SK-N-SH (cell line): ENCODE measurements at regions not wholly inside any gene's neighbourhood (a gene's known extent, or its start where the extent isn't known, plus 50 kb on each side); places are given as distances from the start of the nearest gene placed in this dataset.

Experiments used
- CTCF ChIA-PET: fragments of 300-600, 350-600 bp; formaldehyde crosslinking; extraction: SDS; loops from one replicate; lab custom pipeline; 2021; lab: Yijun Ruan, JAX
- POLR2A ChIA-PET: fragments of 350-600 bp; sonication (Branson Sonifier 250); formaldehyde crosslinking; extraction: SDS; loops from one replicate; lab custom pipeline; 2020; ENCODE audit warnings: antibody characterized with exemption, inconsistent platforms; lab: Yijun Ruan, JAX
- DNase-seq: peaks from one replicate; pipeline ENCODE4 v3.0.0; 2012
- H2AFZ ChIP-seq: fragments of 200-600 bp; sonication (generic); 2 replicates; pipeline ENCODE4 v1.8.1; 2016; ENCODE audit warnings: antibody characterized with exemption, mild to moderate bottlenecking, low read depth
- H3F3A ChIP-seq: fragments of 200-600 bp; sonication (generic); replicated peaks from 2 replicates; pipeline ENCODE3; 2016; ENCODE audit warnings: antibody characterized with exemption, mild to moderate bottlenecking; ENCODE audit not compliant: insufficient read depth
- H3K27ac ChIP-seq, 2 experiments: fragments of 200-500 bp in 1 of 2; fragments of 200-600 bp in 1 of 2; sonication (Bioruptor generic) in 1 of 2; sonication (generic), shearing (Covaris generic) in 1 of 2; 2 replicates each; pipeline versions ENCODE4 v1.5.1 to v1.6.1; 2014 to 2016; ENCODE audit warnings: low read depth in 2 of 2, inconsistent platforms in 1 of 2, low read length in 1 of 2, mild to moderate bottlenecking in 1 of 2, mixed read lengths in 1 of 2
- H3K27me3 ChIP-seq: fragments of 200-600 bp; sonication (generic), shearing (Covaris generic); 2 replicates; pipeline ENCODE4 v1.6.1; 2016; ENCODE audit warnings: mixed run types; ENCODE audit not compliant: insufficient read depth
- H3K36me3 ChIP-seq, 2 experiments: fragments of 200-500 bp in 1 of 2; fragments of 200-600 bp in 1 of 2; sonication (Bioruptor generic) in 1 of 2; sonication (generic) in 1 of 2; replicated peaks in 1 of 2; 2 replicates each; pipeline versions ENCODE3 to v1.5.1; 2014 to 2016; ENCODE audit warnings: low read length in 1 of 2, mild to moderate bottlenecking in 1 of 2; ENCODE audit not compliant: insufficient read depth in 2 of 2, control insufficient read depth in 1 of 2
- H3K4me1 ChIP-seq, 2 experiments: fragments of 200-500 bp in 1 of 2; fragments of 200-600 bp in 1 of 2; sonication (Bioruptor generic) in 1 of 2; sonication (generic), shearing (Covaris generic) in 1 of 2; 2 replicates each; pipeline versions ENCODE4 v1.5.1 to v1.6.1; 2014 to 2016; ENCODE audit warnings: low read depth in 1 of 2, low read length in 1 of 2, mixed run types in 1 of 2; ENCODE audit not compliant: insufficient read depth in 2 of 2, control insufficient read depth in 1 of 2
- H3K4me2 ChIP-seq: fragments of 200-600 bp; sonication (generic), shearing (Covaris generic); 2 replicates; pipeline ENCODE4 v1.6.1; 2017; ENCODE audit warnings: mixed run types
- H3K4me3 ChIP-seq, 2 experiments: fragments of 200-500 bp in 1 of 2; fragments of 200-600 bp in 1 of 2; sonication (Bioruptor generic) in 1 of 2; sonication (generic), shearing (Covaris generic) in 1 of 2; 2 replicates each; pipeline versions ENCODE4 v1.5.1 to v1.8.1; 2014 to 2016; ENCODE audit warnings: low read depth in 2 of 2, inconsistent platforms in 1 of 2, low read length in 1 of 2, mild to moderate bottlenecking in 1 of 2, mixed read lengths in 1 of 2, moderate library complexity in 1 of 2
- H3K79me2 ChIP-seq: fragments of 200-600 bp; sonication (generic); 2 replicates; pipeline ENCODE4 v1.8.1; 2017; ENCODE audit warnings: mild to moderate bottlenecking; ENCODE audit not compliant: insufficient read depth
- H3K9ac ChIP-seq: fragments of 200-600 bp; sonication (generic); 2 replicates; pipeline ENCODE4 v1.6.1; 2017; ENCODE audit warnings: mixed run types
- H3K9me2 ChIP-seq: fragments of 200-600 bp; sonication (generic); 2 replicates; pipeline ENCODE4 v1.6.1; 2017; ENCODE audit warnings: mixed run types
- H3K9me3 ChIP-seq: fragments of 200-600 bp; sonication (generic); 2 replicates; pipeline ENCODE4 v1.6.1; 2017; ENCODE audit warnings: mixed run types, mild to moderate bottlenecking, moderate library complexity
- H4K20me1 ChIP-seq: fragments of 200-600 bp; sonication (generic); 2 replicates; pipeline ENCODE4 v1.6.1; 2017; ENCODE audit warnings: mild to moderate bottlenecking, mixed run types; ENCODE audit not compliant: insufficient read depth
- CHD2 ChIP-seq: fragments of 150-350 bp; IDR thresholded peaks from 2 replicates; pipeline ENCODE4 v1.6.1; 2018; ENCODE audit warnings: low read length; ENCODE audit not compliant: partially characterized antibody
- CTCF ChIP-seq: fragments of 200-600 bp; sonication (generic); IDR thresholded peaks from 2 replicates; pipeline ENCODE4 v1.6.1; 2017; ENCODE audit warnings: antibody characterized with exemption, mild to moderate bottlenecking, moderate library complexity
- ELF1 ChIP-seq: IDR thresholded peaks from 2 replicates; pipeline ENCODE4 v1.4.0; 2012
- EP300 ChIP-seq, 2 experiments: IDR thresholded peaks; 2 replicates each; pipeline versions ENCODE4 v1.4.0 to v1.6.1; 2012; ENCODE audit warnings: borderline replicate concordance in 1 of 2, low read depth in 1 of 2, low read length in 1 of 2
- EZH2phosphoT487 ChIP-seq: fragments of 200-600 bp; sonication (generic); IDR thresholded peaks from 2 replicates; pipeline ENCODE4 v1.6.1; 2017; ENCODE audit warnings: low read depth, mixed run types, mild to moderate bottlenecking, antibody characterized with exemption, moderate library complexity, borderline replicate concordance
- FOXJ3 ChIP-seq: sonication (generic); formaldehyde crosslinking; IDR thresholded peaks from 2 replicates; pipeline ENCODE4 v1.5.1; 2020; ENCODE audit warnings: mild to moderate bottlenecking, missing genetic modification reagents
- FOXM1 ChIP-seq: IDR thresholded peaks from 2 replicates; pipeline ENCODE4 v1.4.0; 2012; ENCODE audit warnings: low read depth, mild to moderate bottlenecking
- GABPA ChIP-seq: IDR thresholded peaks from 2 replicates; pipeline ENCODE4 v1.4.0; 2012; ENCODE audit warnings: low read depth, mild to moderate bottlenecking
- MXI1 ChIP-seq: IDR thresholded peaks from 2 replicates; pipeline ENCODE4 v1.6.1; 2012; ENCODE audit warnings: mild to moderate bottlenecking, low read depth, low read length, improper control_type of control experiment
- NRF1 ChIP-seq: IDR thresholded peaks from 2 replicates; pipeline ENCODE4 v1.6.1; 2012; ENCODE audit warnings: low read depth, mild to moderate bottlenecking, low read length
- PBX3 ChIP-seq: IDR thresholded peaks from 2 replicates; pipeline ENCODE4; 2012
- RAD21 ChIP-seq: IDR thresholded peaks from 2 replicates; pipeline ENCODE4 v1.6.1; 2012; ENCODE audit warnings: mild to moderate bottlenecking, low read length
- TAF1 ChIP-seq: IDR thresholded peaks from 2 replicates; pipeline ENCODE4 v1.6.1; 2012; ENCODE audit warnings: low read depth, mild to moderate bottlenecking, low read length, moderate library complexity, borderline replicate concordance
- TCF12 ChIP-seq: IDR thresholded peaks from 2 replicates; pipeline ENCODE4 v1.4.0; 2012
- YY1 ChIP-seq: IDR thresholded peaks from 2 replicates; pipeline ENCODE4 v1.4.0; 2012; ENCODE audit warnings: low read depth, mild to moderate bottlenecking
- WGBS: methylation state at CpG from one replicate; pipeline ENCODE4 v1.1.6; 2017; ENCODE audit warnings: low lambda C conversion rate; 5-methylcytosine and 5-hydroxymethylcytosine counted together
- TF ChIP-seq, protein P1 (sequence below): fragments of 150-350 bp; IDR thresholded peaks from 2 replicates; pipeline ENCODE4 v1.6.1; 2017; ENCODE audit warnings: antibody characterized with exemption, low read length, low read depth, borderline replicate concordance
- TF ChIP-seq, protein P2 (sequence below): IDR thresholded peaks from 2 replicates; pipeline ENCODE4 v1.4.0; 2012; ENCODE audit warnings: low read depth, borderline replicate concordance
- TF ChIP-seq, protein P3 (sequence below): IDR thresholded peaks from 2 replicates; pipeline ENCODE4 v1.4.0; 2012; ENCODE audit warnings: low read depth, borderline replicate concordance

DNA sequence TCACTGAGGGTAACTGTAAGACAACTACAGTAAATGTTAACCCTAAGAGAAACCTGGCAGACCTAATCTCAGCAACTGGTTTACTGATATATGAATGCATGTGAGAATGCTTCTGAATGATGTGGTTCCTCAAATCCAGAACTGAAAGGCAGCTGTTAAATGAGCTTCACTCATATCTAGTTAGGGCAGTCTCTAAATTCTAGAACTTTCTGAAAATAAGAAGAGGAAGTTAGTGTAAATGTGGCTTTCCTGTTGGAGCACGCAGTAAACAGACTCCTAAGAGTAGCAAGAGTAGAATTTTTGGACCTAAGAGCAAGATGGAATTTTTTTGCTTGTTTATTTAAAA lies 117.9 kb upstream of the KCNN2 start (continued):
- TF ChIP-seq, protein P1, sequence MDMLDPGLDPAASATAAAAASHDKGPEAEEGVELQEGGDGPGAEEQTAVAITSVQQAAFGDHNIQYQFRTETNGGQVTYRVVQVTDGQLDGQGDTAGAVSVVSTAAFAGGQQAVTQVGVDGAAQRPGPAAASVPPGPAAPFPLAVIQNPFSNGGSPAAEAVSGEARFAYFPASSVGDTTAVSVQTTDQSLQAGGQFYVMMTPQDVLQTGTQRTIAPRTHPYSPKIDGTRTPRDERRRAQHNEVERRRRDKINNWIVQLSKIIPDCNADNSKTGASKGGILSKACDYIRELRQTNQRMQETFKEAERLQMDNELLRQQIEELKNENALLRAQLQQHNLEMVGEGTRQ = no peak
- TF ChIP-seq FOXM1 (no peak), EP300 (IDR thresholded peaks at IDR 0.05; ENCODE audit: borderline replicate concordance in 1 of 2, low read depth in 1 of 2, low read length in 1 of 2) (no peak), MXI1 (no peak)
- TF ChIP-seq, protein P2, sequence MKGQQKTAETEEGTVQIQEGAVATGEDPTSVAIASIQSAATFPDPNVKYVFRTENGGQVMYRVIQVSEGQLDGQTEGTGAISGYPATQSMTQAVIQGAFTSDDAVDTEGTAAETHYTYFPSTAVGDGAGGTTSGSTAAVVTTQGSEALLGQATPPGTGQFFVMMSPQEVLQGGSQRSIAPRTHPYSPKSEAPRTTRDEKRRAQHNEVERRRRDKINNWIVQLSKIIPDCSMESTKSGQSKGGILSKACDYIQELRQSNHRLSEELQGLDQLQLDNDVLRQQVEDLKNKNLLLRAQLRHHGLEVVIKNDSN = no peak

DNA sequence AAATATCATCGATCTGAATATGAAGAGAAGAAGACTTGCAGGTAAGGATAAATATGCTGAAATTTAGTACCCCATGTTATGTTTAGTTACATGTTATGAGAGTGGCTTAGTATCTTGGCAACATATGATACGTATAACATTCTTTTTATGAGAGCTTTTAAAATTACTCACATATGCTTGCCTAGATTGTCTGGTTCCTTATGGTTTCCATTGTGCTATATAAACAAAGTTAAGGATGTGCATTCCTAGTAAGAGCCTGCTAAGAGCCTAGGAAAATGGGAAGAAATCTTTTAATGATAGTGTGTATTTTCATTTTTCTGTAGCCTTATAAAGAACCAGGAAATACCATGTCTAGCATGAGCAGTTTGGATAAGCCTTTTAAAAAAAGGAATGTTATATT lies 112.0 kb upstream of the KCNN2 start:
- Histone ChIP-seq H4K20me1 (no peaks in the 10 kb centered on the region), H3K36me3 (no peaks in the 10 kb centered on the region), H3K4me3 (no peak overlapping the region), H2AFZ (no peak overlapping the region), H3K27me3 (no peaks in the 10 kb centered on the region), H3K9me2 (no peaks in the 10 kb centered on the region), H3K4me1 (no peaks in the 10 kb centered on the region), H3K79me2 (no peaks in the 10 kb centered on the region), H3K4me2 (no peak overlapping the region), H3K9ac (no peak overlapping the region), H3K9me3 (no peaks in the 10 kb centered on the region), H3F3A (no peaks in the 10 kb centered on the region), H3K27ac (peak overlapping the region in 1 of 2 experiments; percentile 61; a peak in 2 of 4 replicates)
- TF ChIP-seq, protein P3, sequence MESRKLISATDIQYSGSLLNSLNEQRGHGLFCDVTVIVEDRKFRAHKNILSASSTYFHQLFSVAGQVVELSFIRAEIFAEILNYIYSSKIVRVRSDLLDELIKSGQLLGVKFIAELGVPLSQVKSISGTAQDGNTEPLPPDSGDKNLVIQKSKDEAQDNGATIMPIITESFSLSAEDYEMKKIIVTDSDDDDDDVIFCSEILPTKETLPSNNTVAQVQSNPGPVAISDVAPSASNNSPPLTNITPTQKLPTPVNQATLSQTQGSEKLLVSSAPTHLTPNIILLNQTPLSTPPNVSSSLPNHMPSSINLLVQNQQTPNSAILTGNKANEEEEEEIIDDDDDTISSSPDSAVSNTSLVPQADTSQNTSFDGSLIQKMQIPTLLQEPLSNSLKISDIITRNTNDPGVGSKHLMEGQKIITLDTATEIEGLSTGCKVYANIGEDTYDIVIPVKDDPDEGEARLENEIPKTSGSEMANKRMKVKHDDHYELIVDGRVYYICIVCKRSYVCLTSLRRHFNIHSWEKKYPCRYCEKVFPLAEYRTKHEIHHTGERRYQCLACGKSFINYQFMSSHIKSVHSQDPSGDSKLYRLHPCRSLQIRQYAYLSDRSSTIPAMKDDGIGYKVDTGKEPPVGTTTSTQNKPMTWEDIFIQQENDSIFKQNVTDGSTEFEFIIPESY = no peak
- no peak for TF ChIP-seq CHD2
- no peak for TF ChIP-seq YY1
- TF ChIP-seq GABPA = no peak
- no peak for TF ChIP-seq CTCF
- TF ChIP-seq TCF12 = no peak
- no peak for TF ChIP-seq TAF1
- no peak for TF ChIP-seq EZH2phosphoT487
- no peak for TF ChIP-seq ELF1
- TF ChIP-seq PBX3 = no peak
- no peak for TF ChIP-seq RAD21
- TF ChIP-seq, protein P2 = no peak
- TF ChIP-seq FOXM1 = no peak
- no peak for TF ChIP-seq NRF1
- no peak for TF ChIP-seq MXI1
- no peak for TF ChIP-seq FOXJ3 (CRISPR knock-in tag)
- ChIA-PET CTCF (no interaction called here), POLR2A (no interaction called here)
- DNase-seq = no peak
- WGBS = 3% methylated on average over 2 of the region's 2 CpGs
